DOHH2 (cell line): ENCODE measurements at regions not wholly inside any gene's neighbourhood (a gene's known extent, or its start where the extent isn't known, plus 50 kb on each side); places are given as distances from the start of the nearest gene placed in this dataset.

Experiments
- H3F3A ChIP-seq: fragments of 200-600 bp; sonication (generic), shearing (Covaris generic); 2 replicates; pipeline ENCODE4 v1.6.0; 2016; ENCODE audit warnings: antibody characterized with exemption, mild to moderate bottlenecking; ENCODE audit not compliant: control insufficient read depth, insufficient read depth
- H3K27ac ChIP-seq: fragments of 200-600 bp; sonication (generic); 2 replicates; pipeline ENCODE4 v1.5.1; 2014; ENCODE audit warnings: low read depth, mild to moderate bottlenecking, low read length, moderate library complexity
- H3K27me3 ChIP-seq: fragments of 200-600 bp; sonication (generic); 2 replicates; pipeline ENCODE4 v1.6.1; 2014; ENCODE audit warnings: mild to moderate bottlenecking, low read length, mixed read lengths; ENCODE audit not compliant: control insufficient read depth
- H3K36me3 ChIP-seq: fragments of 200-600 bp; sonication (generic); 2 replicates; pipeline ENCODE4 v1.6.1; 2014; ENCODE audit warnings: mild to moderate bottlenecking, low read length, moderate library complexity, mixed read lengths; ENCODE audit not compliant: control insufficient read depth
- H3K4me1 ChIP-seq: fragments of 200-600 bp; sonication (generic); 2 replicates; pipeline ENCODE4 v1.6.1; 2014; ENCODE audit warnings: mild to moderate bottlenecking, low read length, mixed read lengths; ENCODE audit not compliant: control insufficient read depth
- H3K4me2 ChIP-seq: fragments of 200-600 bp; sonication (generic); 2 replicates; pipeline ENCODE4 v1.6.0; 2014; ENCODE audit warnings: mild to moderate bottlenecking, low read length, moderate library complexity
- H3K4me3 ChIP-seq: fragments of 200-600 bp; sonication (generic); 2 replicates; pipeline ENCODE4 v1.5.1; 2014; ENCODE audit warnings: mild to moderate bottlenecking, low read length, mixed read lengths
- H3K79me2 ChIP-seq: fragments of 200-600 bp; sonication (generic); 2 replicates; pipeline ENCODE4 v1.6.1; 2014; ENCODE audit warnings: mild to moderate bottlenecking, low read length, mixed read lengths; ENCODE audit not compliant: control insufficient read depth
- H3K9me2 ChIP-seq: fragments of 200-600 bp; sonication (generic); replicated peaks from 2 replicates; pipeline ENCODE4 v1.6.1; 2014; ENCODE audit warnings: mild to moderate bottlenecking, low read length, mixed read lengths; ENCODE audit not compliant: control insufficient read depth
- H3K9me3 ChIP-seq: fragments of 200-600 bp; sonication (generic); 2 replicates; pipeline ENCODE4 v1.6.1; 2014; ENCODE audit warnings: antibody characterized with exemption, low read length, mixed read lengths; ENCODE audit not compliant: control insufficient read depth, insufficient read depth
- H4K20me1 ChIP-seq: fragments of 200-600 bp; sonication (generic); 2 replicates; pipeline ENCODE4 v1.6.0; 2014; ENCODE audit warnings: low read depth, mild to moderate bottlenecking, antibody characterized with exemption, low read length, moderate library complexity; ENCODE audit not compliant: control insufficient read depth, insufficient read depth
- CTCF ChIP-seq: fragments of 200-600 bp; sonication (generic); IDR thresholded peaks from one replicate; pipeline ENCODE4 v1.5.1; 2014; ENCODE audit warnings: antibody characterized with exemption, mild to moderate bottlenecking, low read depth, low read length; ENCODE audit not compliant: poor library complexity, severe bottlenecking
- EZH2phosphoT487 ChIP-seq: fragments of 200-600 bp; sonication (generic); IDR thresholded peaks from 2 replicates; pipeline ENCODE4 v1.6.1; 2017; ENCODE audit warnings: borderline replicate concordance, mild to moderate bottlenecking, antibody characterized with exemption, low read length, moderate library complexity, mixed read lengths

DNA sequence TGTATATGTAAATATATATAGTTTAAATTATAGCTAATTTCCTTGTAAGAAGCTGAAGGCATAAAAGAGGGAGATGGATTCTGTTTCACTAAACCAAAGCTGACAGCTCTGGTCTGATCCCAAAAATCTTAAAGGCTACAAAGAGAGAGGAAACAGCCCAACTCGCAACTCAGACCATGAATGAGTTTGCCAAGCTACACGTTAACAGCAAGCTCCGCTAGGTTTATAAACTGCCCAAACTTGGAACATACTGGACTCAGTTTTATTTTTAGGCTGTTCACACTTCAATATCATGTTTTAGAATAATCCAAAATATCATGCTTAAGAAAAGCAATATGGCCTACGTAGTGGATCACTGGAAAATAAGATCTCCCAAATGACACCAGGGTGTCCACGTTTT, 318.3 kb upstream of the RPS23 start:
- H3K4me2 ChIP-seq = no peak overlapping the region
- no peaks in the 10 kb centered on the region for H4K20me1 ChIP-seq
- H3K9me2 ChIP-seq = no peaks in the 10 kb centered on the region
- H3K36me3 ChIP-seq = no peaks in the 10 kb centered on the region
- no peaks in the 10 kb centered on the region for H3K4me1 ChIP-seq
- no peak overlapping the region for H3K4me3 ChIP-seq
- no peaks in the 10 kb centered on the region for H3F3A ChIP-seq
- H3K27ac ChIP-seq = no peak overlapping the region
- H3K9me3 ChIP-seq = no peaks in the 10 kb centered on the region
- no peaks in the 10 kb centered on the region for H3K27me3 ChIP-seq
- TF ChIP-seq EZH2phosphoT487 (no peak), CTCF (no peak)
- H3K79me2 ChIP-seq = no peaks in the 10 kb centered on the region

DNA sequence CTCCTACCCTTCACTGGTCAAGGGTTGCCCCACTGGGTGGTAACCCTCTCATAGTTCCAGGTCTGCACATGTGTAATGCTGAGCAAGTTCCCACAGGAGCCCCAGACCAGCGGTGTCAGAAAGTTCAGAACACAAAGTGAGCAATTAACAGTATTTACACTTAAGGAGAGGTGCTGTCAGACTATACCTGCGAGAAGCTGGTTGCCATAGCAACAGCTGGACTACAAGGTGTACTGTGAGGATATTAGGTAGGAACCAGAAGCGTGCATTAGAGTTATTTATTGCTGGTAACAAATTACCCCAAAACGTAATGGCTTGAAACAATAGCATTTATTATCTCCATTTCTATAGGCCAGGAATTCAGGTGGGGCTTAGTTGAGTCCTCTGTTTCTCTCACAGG, 317.0 kb upstream of the RPS23 start:
- no peaks in the 10 kb centered on the region for H3F3A ChIP-seq
- no peaks in the 10 kb centered on the region for H3K36me3 ChIP-seq
- no peak overlapping the region for H3K4me2 ChIP-seq
- no peaks in the 10 kb centered on the region for H3K4me1 ChIP-seq
- TF ChIP-seq CTCF = no peak
- TF ChIP-seq EZH2phosphoT487 = no peak
- no peaks in the 10 kb centered on the region for H3K9me3 ChIP-seq
- no peak overlapping the region for H3K27ac ChIP-seq
- no peaks in the 10 kb centered on the region for H4K20me1 ChIP-seq
- H3K27me3 ChIP-seq = no peaks in the 10 kb centered on the region
- no peak overlapping the region for H3K4me3 ChIP-seq
- H3K9me2 ChIP-seq = no peaks in the 10 kb centered on the region
- H3K79me2 ChIP-seq = no peaks in the 10 kb centered on the region

GRCh38 chr5:82594097-82594496, 315.9 kb upstream of the RPS23 start:
- H3K9me3 ChIP-seq = no peaks in the 10 kb centered on the region
- H3K4me1 ChIP-seq = no peaks in the 10 kb centered on the region
- H3K27me3 ChIP-seq = no peaks in the 10 kb centered on the region
- TF ChIP-seq CTCF (no peak), EZH2phosphoT487 (no peak)
- no peaks in the 10 kb centered on the region for H3K36me3 ChIP-seq
- no peaks in the 10 kb centered on the region for H3K79me2 ChIP-seq
- H4K20me1 ChIP-seq = no peaks in the 10 kb centered on the region
- no peaks in the 10 kb centered on the region for H3F3A ChIP-seq
- H3K4me2 ChIP-seq = no peak overlapping the region
- H3K27ac ChIP-seq = no peak overlapping the region
- H3K9me2 ChIP-seq = no peaks in the 10 kb centered on the region
- H3K4me3 ChIP-seq = no peak overlapping the region

DNA sequence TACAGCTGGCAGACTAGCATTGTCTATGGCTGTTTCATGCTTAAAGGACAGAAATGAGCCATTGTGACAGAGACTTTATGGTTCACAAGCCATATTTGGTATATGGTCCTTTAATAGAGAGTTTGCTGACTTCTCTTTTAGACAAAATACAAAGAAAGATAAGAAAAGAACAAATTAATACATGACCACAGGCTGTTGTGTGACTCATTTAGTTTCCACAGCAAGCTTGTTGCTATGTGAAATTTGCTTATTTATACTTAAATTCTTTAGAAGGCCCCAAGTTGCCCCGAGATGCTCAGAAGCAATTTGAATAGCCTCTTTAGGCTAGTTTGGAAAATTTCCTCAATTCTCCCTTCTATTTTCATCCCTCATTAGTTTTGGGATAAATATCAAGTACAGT, 315.3 kb upstream of the RPS23 start:
- Histone ChIP-seq H3K4me1 (no peaks in the 10 kb centered on the region), H3K9me2 (no peaks in the 10 kb centered on the region), H3K4me2 (no peak overlapping the region), H3K27ac (no peak overlapping the region), H3K27me3 (no peaks in the 10 kb centered on the region), H3K36me3 (no peaks in the 10 kb centered on the region), H4K20me1 (no peaks in the 10 kb centered on the region), H3K9me3 (no peaks in the 10 kb centered on the region), H3F3A (no peaks in the 10 kb centered on the region), H3K4me3 (no peak overlapping the region), H3K79me2 (no peaks in the 10 kb centered on the region)
- no peak for TF ChIP-seq EZH2phosphoT487
- TF ChIP-seq CTCF = no peak
